Liver (tissue), 3 donors: ENCODE measurements at regions not wholly inside any gene's neighbourhood (a gene's known extent, or its start where the extent isn't known, plus 50 kb on each side); places are given as distances from the start of the nearest gene placed in this dataset.

ENCODE experiments used
- CTCF ChIP-seq: fragments of 150-350 bp; IDR thresholded peaks from 2 replicates; pipeline ENCODE4 v1.5.1; 2017; ENCODE audit warnings: improper control_type of control experiment, low read depth, low read length; ENCODE audit not compliant: missing input control
- EGR1 ChIP-seq, 2 donors: IDR thresholded peaks; 2 replicates each; pipeline ENCODE4 v1.6.1; 2016 to 2018; ENCODE audit warnings: antibody characterized with exemption in 2 of 2, low read depth in 2 of 2
- JUND ChIP-seq, 2 donors: IDR thresholded peaks; 2 replicates each; pipeline ENCODE4 v1.6.1; 2016; ENCODE audit warnings: antibody characterized with exemption in 2 of 2
- REST ChIP-seq: IDR thresholded peaks from 2 replicates; pipeline ENCODE4 v1.6.1; 2016; ENCODE audit warnings: antibody characterized with exemption, mild to moderate bottlenecking
- TAF1 ChIP-seq: conservative IDR thresholded peaks from 2 replicates; pipeline ENCODE4 v1.6.1; 2016; ENCODE audit warnings: antibody characterized with exemption, mild to moderate bottlenecking
- YY1 ChIP-seq: IDR thresholded peaks from 2 replicates; pipeline ENCODE4 v1.6.1; 2016; ENCODE audit warnings: antibody characterized with exemption, mild to moderate bottlenecking
- donor health status: healthy.
- donor health status: healthy.

GRCh38 chr21:29436650-29437049, 137.9 kb downstream of the BACH1 start:
- no peak for TF ChIP-seq EGR1 (IDR thresholded peaks at IDR 0.05; ENCODE audit: low read depth in 2 of 2)
- TF ChIP-seq CTCF: no peak
- TF ChIP-seq JUND (IDR thresholded peaks at IDR 0.05): no peak
- TF ChIP-seq REST: no peak
- TF ChIP-seq YY1: no peak
- TF ChIP-seq TAF1: no peak
